ES-I3 (cell line): ENCODE measurements at regions not wholly inside any gene's neighbourhood (a gene's known extent, or its start where the extent isn't known, plus 50 kb on each side); places are given as distances from the start of the nearest gene placed in this dataset.

ENCODE experiments used
- H3K36me3 ChIP-seq: 2 replicates; pipeline ENCODE4 v1.6.1; 2013; ENCODE audit warnings: mild to moderate bottlenecking, low read length, control low read depth, moderate library complexity; ENCODE audit not compliant: insufficient read depth
- H3K4me1 ChIP-seq: 2 replicates; pipeline ENCODE4 v1.6.1; 2013; ENCODE audit warnings: mild to moderate bottlenecking, control low read depth, low read length; ENCODE audit not compliant: insufficient read depth
- H3K9ac ChIP-seq: 2 replicates; pipeline ENCODE4 v1.6.1; 2013; ENCODE audit warnings: low read depth, mild to moderate bottlenecking, low read length, moderate library complexity
- H3K9me3 ChIP-seq: 2 replicates; pipeline ENCODE4 v1.6.1; 2013; ENCODE audit warnings: mild to moderate bottlenecking, low read length, moderate library complexity; ENCODE audit not compliant: control insufficient read depth, insufficient read depth

GRCh38 chr2:21392649-21393048 is 268.9 kb downstream of the TDRD15 start:
- Histone ChIP-seq H3K9me3 (no peaks in the 10 kb centered on the region), H3K36me3 (no peaks in the 10 kb centered on the region), H3K9ac (no peak overlapping the region), H3K4me1 (no peaks in the 10 kb centered on the region)

DNA sequence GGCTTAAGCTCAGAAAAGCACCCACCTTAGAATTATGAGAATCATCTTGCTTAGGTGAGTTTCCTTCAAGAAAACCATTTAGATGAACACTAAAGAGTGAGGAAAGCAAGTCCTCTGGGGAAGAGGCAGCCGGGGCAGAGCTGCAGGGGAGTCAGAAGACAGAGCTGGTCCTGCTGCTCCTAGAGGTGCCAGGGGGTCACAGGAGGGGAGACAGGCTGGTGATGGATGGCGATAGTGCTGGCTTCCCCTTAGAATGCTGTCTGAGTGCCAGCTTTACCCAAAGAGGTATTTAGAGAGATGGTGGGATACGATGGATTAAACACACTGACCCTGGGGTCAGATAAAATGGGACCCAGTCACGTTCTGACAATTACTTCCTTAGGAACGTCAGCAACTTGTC is 269.4 kb downstream of the TDRD15 start:
- Histone ChIP-seq H3K9me3 (no peaks in the 10 kb centered on the region), H3K36me3 (no peaks in the 10 kb centered on the region), H3K4me1 (no peaks in the 10 kb centered on the region), H3K9ac (no peak overlapping the region)

- Histone ChIP-seq H3K36me3 (no peaks in the 10 kb centered on the region), H3K4me1 (no peaks in the 10 kb centered on the region), H3K9ac (no peak overlapping the region), H3K9me3 (no peaks in the 10 kb centered on the region)
These were observed 271.6 kb downstream of the TDRD15 start for GRCh38 chr2:21395366-21395765.

DNA sequence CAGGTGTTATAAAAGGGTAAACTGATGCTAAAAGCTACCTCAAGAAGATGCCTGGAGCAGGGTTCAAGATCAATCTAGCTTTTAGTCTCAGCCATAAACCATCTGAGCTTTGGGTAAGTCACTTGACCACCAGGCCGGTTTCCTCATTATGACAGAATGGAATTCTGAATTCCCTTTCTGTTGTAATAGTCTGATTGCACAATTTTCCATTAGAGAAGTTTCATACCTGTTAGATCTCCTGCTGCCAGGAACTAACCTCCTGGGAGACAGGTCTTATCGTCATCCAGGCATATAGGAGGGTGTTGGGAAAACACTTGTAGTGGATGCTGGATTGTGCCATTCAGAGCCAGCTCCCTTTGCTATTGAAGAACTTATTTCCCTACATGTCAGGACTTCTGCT is 272.5 kb downstream of the TDRD15 start:
- Histone ChIP-seq H3K4me1 (no peaks in the 10 kb centered on the region), H3K9ac (no peak overlapping the region), H3K9me3 (no peaks in the 10 kb centered on the region), H3K36me3 (no peaks in the 10 kb centered on the region)

DNA sequence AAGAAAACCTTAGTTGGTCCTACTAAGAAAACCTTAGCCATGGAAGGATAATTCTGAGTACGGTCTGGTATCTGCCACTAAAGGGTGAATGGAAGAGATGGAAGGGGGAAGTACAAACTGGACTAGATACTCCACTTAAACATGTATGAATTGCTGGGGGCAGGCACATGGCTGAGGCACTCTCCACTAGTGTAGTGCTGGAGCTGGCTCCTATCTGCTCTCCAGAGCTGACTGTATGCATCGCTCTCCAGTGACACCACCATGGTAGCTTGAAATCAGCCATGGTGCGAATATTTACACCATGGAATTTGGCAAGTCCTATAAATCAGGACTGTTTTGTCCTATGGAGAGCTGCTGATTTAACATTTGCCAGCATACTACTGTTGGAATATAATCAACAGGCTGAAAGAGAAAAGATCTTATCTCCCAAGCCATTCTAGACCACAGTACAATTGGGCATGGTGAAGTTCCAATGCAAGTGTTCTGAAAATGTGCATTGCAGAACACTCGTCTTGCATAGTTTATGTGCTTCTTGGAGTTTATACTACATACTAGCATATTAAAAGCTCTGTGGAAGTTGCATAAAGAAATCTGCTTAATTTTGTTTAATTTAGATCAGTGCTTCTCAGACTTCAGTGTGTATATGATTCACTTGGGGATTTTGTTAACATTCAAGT is 277.4 kb downstream of the TDRD15 start:
- Histone ChIP-seq H3K36me3 (no peaks in the 10 kb centered on the region), H3K9me3 (no peaks in the 10 kb centered on the region), H3K4me1 (peaks cover 13% of the 10 kb centered on the region), H3K9ac (no peak overlapping the region)

- no peaks in the 10 kb centered on the region; the same call in 1 of the 2 replicates for H3K9me3 ChIP-seq
- peaks cover 13% of the 10 kb centered on the region for H3K4me1 ChIP-seq
- no peaks in the 10 kb centered on the region for H3K36me3 ChIP-seq
- no peak overlapping the region for H3K9ac ChIP-seq
These were observed 280.4 kb downstream of the TDRD15 start for GRCh38 chr2:21404137-21404536.

DNA sequence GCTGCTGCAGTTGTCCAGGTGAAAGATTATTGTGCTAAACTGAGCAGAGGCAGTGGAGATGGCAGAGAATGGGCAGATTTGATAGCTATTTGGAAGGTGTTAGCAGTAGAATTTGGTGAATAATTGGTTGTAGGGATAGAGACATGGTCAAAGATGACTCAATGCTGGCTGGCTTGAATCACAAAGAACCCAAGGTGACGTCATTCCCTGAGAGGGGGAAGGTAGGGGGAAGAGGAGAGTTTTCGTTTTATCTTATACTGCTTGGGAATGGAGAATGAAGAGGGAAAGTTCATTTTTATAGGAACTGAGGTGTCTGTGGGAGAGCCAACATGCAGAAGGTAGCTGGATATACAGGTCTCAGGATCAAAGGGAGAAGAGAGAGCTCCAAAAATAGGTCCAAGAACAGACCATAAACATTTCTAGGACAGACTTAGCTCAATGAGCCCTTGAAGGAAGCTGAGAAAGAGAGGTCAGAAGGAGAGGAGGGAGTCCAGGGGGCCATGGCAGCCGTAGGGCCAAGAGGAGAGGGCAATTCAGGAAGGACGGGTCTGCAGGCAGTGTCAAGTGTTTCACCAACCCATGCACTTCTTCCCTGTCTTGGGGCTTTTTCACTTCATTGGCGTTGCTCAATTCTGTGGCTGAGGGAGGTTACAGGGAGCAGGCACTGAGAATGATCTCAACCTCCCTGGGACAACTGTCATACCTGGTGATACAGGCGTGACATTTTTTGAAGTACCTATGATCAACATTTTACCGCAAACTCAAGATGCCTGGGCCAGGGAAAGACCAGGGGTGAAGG is 281.3 kb downstream of the TDRD15 start:
- H3K9me3 ChIP-seq, result no peaks in the 10 kb centered on the region; the same call in 1 of the 2 replicates
- no peak overlapping the region for H3K9ac ChIP-seq
- H3K36me3 ChIP-seq, result no peaks in the 10 kb centered on the region
- peaks cover 13% of the 10 kb centered on the region for H3K4me1 ChIP-seq

GRCh38 chr2:21406386-21406785 is 282.6 kb downstream of the TDRD15 start:
- Histone ChIP-seq H3K4me1 (peaks cover 13% of the 10 kb centered on the region), H3K9me3 (no peaks in the 10 kb centered on the region; the same call in 1 of the 2 replicates), H3K36me3 (no peaks in the 10 kb centered on the region), H3K9ac (no peak overlapping the region)

DNA sequence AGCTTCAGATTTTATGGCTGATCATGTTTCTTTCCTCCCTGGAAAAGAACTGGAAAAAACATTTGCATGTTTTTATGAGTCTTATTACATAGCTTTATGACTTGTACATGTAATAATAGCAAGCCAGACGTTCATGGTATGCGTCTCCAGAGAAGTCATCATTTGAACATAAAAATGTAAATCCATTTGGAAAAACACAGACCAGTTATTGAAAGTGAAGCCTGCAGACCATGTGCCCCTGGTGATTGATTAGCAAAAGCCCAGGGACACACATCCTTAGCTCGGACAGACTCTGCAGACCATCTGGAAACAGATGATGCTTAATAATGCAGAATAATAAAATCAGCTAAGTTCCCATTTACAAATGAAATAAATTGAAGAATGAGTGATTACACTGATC is 283.1 kb downstream of the TDRD15 start:
- H3K36me3 ChIP-seq, result no peaks in the 10 kb centered on the region
- peaks cover 13% of the 10 kb centered on the region for H3K4me1 ChIP-seq
- H3K9me3 ChIP-seq, result no peaks in the 10 kb centered on the region; the same call in 1 of the 2 replicates
- no peak overlapping the region for H3K9ac ChIP-seq

GRCh38 chr2:21407851-21408250 is 284.1 kb downstream of the TDRD15 start:
- H3K9ac ChIP-seq, result no peak overlapping the region
- no peaks in the 10 kb centered on the region for H3K36me3 ChIP-seq
- no peaks in the 10 kb centered on the region; the same call in 1 of the 2 replicates for H3K9me3 ChIP-seq
- peaks cover 13% of the 10 kb centered on the region for H3K4me1 ChIP-seq

GRCh38 chr2:21411741-21412140 is 288.0 kb downstream of the TDRD15 start:
- Histone ChIP-seq H3K9me3 (no peaks in the 10 kb centered on the region; the same call in 1 of the 2 replicates), H3K36me3 (no peaks in the 10 kb centered on the region), H3K9ac (no peak overlapping the region), H3K4me1 (no peaks in the 10 kb centered on the region)

- Histone ChIP-seq H3K9me3 (no peaks in the 10 kb centered on the region), H3K36me3 (no peaks in the 10 kb centered on the region), H3K9ac (no peak overlapping the region), H3K4me1 (no peaks in the 10 kb centered on the region)
These were observed 289.2 kb downstream of the TDRD15 start for GRCh38 chr2:21412944-21413443.

GRCh38 chr2:21415234-21415633 is 291.5 kb downstream of the TDRD15 start:
- Histone ChIP-seq H3K9ac (no peak overlapping the region), H3K4me1 (no peaks in the 10 kb centered on the region), H3K36me3 (no peaks in the 10 kb centered on the region), H3K9me3 (no peaks in the 10 kb centered on the region)

GRCh38 chr2:21416226-21416625 is 292.5 kb downstream of the TDRD15 start:
- Histone ChIP-seq H3K9me3 (no peaks in the 10 kb centered on the region), H3K36me3 (no peaks in the 10 kb centered on the region), H3K9ac (no peak overlapping the region), H3K4me1 (no peaks in the 10 kb centered on the region)

GRCh38 chr2:21418456-21418855 is 294.7 kb downstream of the TDRD15 start:
- H3K9ac ChIP-seq, result no peak overlapping the region
- H3K4me1 ChIP-seq, result no peaks in the 10 kb centered on the region
- H3K9me3 ChIP-seq, result no peaks in the 10 kb centered on the region
- H3K36me3 ChIP-seq, result no peaks in the 10 kb centered on the region
